ENCODE measurements at regions not wholly inside any gene's neighbourhood (a gene's known extent, or its start where the extent isn't known, plus 50 kb on each side); places are given as distances from the start of the nearest gene placed in this dataset.

GRCh38 chr5:174396541-174396940 is 327.8 kb upstream of the MSX2 start:
- TF ChIP-seq GATA1 (IDR thresholded peaks at IDR 0.05; ENCODE audit: low read depth, low read length): no peak
- TF ChIP-seq POLR2A (IDR thresholded peaks at IDR 0.05; ENCODE audit: low read length): no peak
- no peak for DNase-seq

GRCh38 chr5:174397206-174397605 is 327.2 kb upstream of the MSX2 start:
- no peak for TF ChIP-seq GATA1 (IDR thresholded peaks at IDR 0.05; ENCODE audit: low read depth, low read length)
- no peak for DNase-seq

- TF ChIP-seq POLR2A (IDR thresholded peaks at IDR 0.05; ENCODE audit: low read length) (no peak), GATA1 (IDR thresholded peaks at IDR 0.05; ENCODE audit: low read depth, low read length) (no peak)
- DNase-seq: no peak
These were observed 326.2 kb upstream of the MSX2 start for GRCh38 chr5:174398171-174398570.

- no peak for TF ChIP-seq POLR2A (IDR thresholded peaks at IDR 0.05; ENCODE audit: low read length)
- no peak for TF ChIP-seq GATA1 (IDR thresholded peaks at IDR 0.05; ENCODE audit: low read depth, low read length)
- DNase-seq: no peak
These were observed 325.0 kb upstream of the MSX2 start for GRCh38 chr5:174399411-174399810.

GRCh38 chr5:174400461-174400860 is 323.9 kb upstream of the MSX2 start:
- no peak for DNase-seq

GRCh38 chr5:174401793-174402192 is 322.6 kb upstream of the MSX2 start:
- TF ChIP-seq POLR2A (IDR thresholded peaks at IDR 0.05; ENCODE audit: low read length) (no peak), GATA1 (IDR thresholded peaks at IDR 0.05; ENCODE audit: low read depth, low read length) (no peak)
- DNase-seq: no peak

More at GRCh38 chr5:174400461-174400860, 323.9 kb upstream of the MSX2 start:
- TF ChIP-seq GATA1 (IDR thresholded peaks at IDR 0.05; ENCODE audit: low read depth, low read length) (no peak), POLR2A (IDR thresholded peaks at IDR 0.05; ENCODE audit: low read length) (no peak)

GRCh38 chr5:174402222-174402812 is 322.1 kb upstream of the MSX2 start:
- DNase-seq: no peak
- no peak for TF ChIP-seq POLR2A (IDR thresholded peaks at IDR 0.05; ENCODE audit: low read length)
- TF ChIP-seq GATA1 (IDR thresholded peaks at IDR 0.05; ENCODE audit: low read depth, low read length): no peak

GRCh38 chr5:174404848-174405247 is 319.5 kb upstream of the MSX2 start:
- no peak for TF ChIP-seq GATA1 (IDR thresholded peaks at IDR 0.05; ENCODE audit: low read depth, low read length)
- TF ChIP-seq POLR2A (IDR thresholded peaks at IDR 0.05; ENCODE audit: low read length): no peak
- DNase-seq: no peak

- no peak for DNase-seq
- TF ChIP-seq POLR2A (IDR thresholded peaks at IDR 0.05; ENCODE audit: low read length): no peak
- no peak for TF ChIP-seq GATA1 (IDR thresholded peaks at IDR 0.05; ENCODE audit: low read depth, low read length)
These were observed 315.3 kb upstream of the MSX2 start for GRCh38 chr5:174409070-174409469.

GRCh38 chr5:174409971-174410370 is 314.4 kb upstream of the MSX2 start:
- no peak for DNase-seq
- TF ChIP-seq POLR2A (IDR thresholded peaks at IDR 0.05; ENCODE audit: low read length) (no peak), GATA1 (IDR thresholded peaks at IDR 0.05; ENCODE audit: low read depth, low read length) (no peak)

GRCh38 chr5:174410716-174411478 is 313.5 kb upstream of the MSX2 start:
- DNase-seq: no peak
- TF ChIP-seq POLR2A (IDR thresholded peaks at IDR 0.05; ENCODE audit: low read length): no peak

GRCh38 chr5:174411479-174411819 is 312.9 kb upstream of the MSX2 start:
- TF ChIP-seq POLR2A (IDR thresholded peaks at IDR 0.05; ENCODE audit: low read length) (no peak), GATA1 (IDR thresholded peaks at IDR 0.05; ENCODE audit: low read depth, low read length) (no peak)

GRCh38 chr5:174412374-174412773 is 312.0 kb upstream of the MSX2 start:
- DNase-seq: no peak
- no peak for TF ChIP-seq GATA1 (IDR thresholded peaks at IDR 0.05; ENCODE audit: low read depth, low read length)
- no peak for TF ChIP-seq POLR2A (IDR thresholded peaks at IDR 0.05; ENCODE audit: low read length)

More at GRCh38 chr5:174411479-174411819, 312.9 kb upstream of the MSX2 start:
- DNase-seq: no peak

GRCh38 chr5:174412941-174413340 is 311.4 kb upstream of the MSX2 start:
- DNase-seq: no peak
- TF ChIP-seq POLR2A (IDR thresholded peaks at IDR 0.05; ENCODE audit: low read length) (no peak), GATA1 (IDR thresholded peaks at IDR 0.05; ENCODE audit: low read depth, low read length) (no peak)

All from erythroblast (primary cell).